H1 (cell line): ENCODE measurements at regions not wholly inside any gene's neighbourhood (a gene's known extent, or its start where the extent isn't known, plus 50 kb on each side); places are given as distances from the start of the nearest gene placed in this dataset.

ENCODE experiments used
- BCL11A ChIP-seq, 2 experiments: IDR thresholded peaks; one replicate each; pipeline ENCODE4 v1.6.1; 2011; ENCODE audit warnings: low read depth in 2 of 2, low read length in 2 of 2, mild to moderate bottlenecking in 2 of 2
- CBX5 ChIP-seq: fragments of 300-800, 300-1000 bp; sonication (generic); IDR thresholded peaks from 2 replicates; pipeline ENCODE4 v1.7.1; 2016; ENCODE audit warnings: antibody characterized with exemption, low read length, low read depth
- PHF8 ChIP-seq: fragments of 200-600 bp; sonication (generic); conservative IDR thresholded peaks from 2 replicates; pipeline ENCODE4 v1.7.1; 2012; ENCODE audit warnings: low read depth, mild to moderate bottlenecking, inconsistent platforms, low read length, moderate library complexity

DNA sequence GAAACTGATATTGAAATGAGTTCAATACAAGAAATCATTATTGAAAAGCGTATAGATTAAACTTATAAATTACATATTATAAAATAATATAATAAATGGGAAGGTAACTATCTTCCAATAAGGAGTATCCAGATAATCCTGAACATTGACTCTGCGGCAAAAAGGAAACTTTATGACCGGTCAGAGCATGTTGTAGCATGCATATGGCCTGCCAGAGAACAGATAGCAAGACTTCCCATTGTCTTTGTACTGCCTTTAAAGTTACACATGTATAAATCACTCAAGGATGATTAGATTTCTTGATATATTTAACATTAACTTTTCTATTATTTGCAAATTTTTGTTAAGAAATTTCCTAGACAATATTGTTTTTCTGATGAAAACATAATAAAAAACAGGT, 56.2 kb upstream of the ETV1 start (continued):
- TF ChIP-seq BCL11A (IDR thresholded peaks at IDR 0.05; ENCODE audit: low read depth in 2 of 2, low read length in 2 of 2) (no peak), CBX5 (no peak), PHF8 (no peak)
